HepG2 (cell line): ENCODE measurements at regions not wholly inside any gene's neighbourhood (a gene's known extent, or its start where the extent isn't known, plus 50 kb on each side); places are given as distances from the start of the nearest gene placed in this dataset.

Source experiments
- ATAC-seq: fragments of 200-7000 bp; cut with Tn5 transposase; 3 replicates; pipeline ENCODE4 v1.9.1; 2020; ENCODE audit warnings: mild to moderate bottlenecking, moderate library complexity
- BruUV-seq: library from RNA; stranded (reverse); fragments of 400-500 nt; replicated peaks from 2 replicates; lab custom pipeline; 2021; lab: Mats Ljungman, UMichigan
- CTCF ChIA-PET: fragments of 300-600 bp; formaldehyde crosslinking; extraction: SDS; loops from one replicate; lab custom pipeline; 2021; ENCODE audit warnings: low total read pairs, inconsistent platforms, low intra/inter-chr PET ratio; lab: Yijun Ruan, JAX
- POLR2A ChIA-PET: fragments of 350-600 bp; sonication (Branson Sonifier 250); formaldehyde crosslinking; loops from one replicate; lab custom pipeline; 2020; ENCODE audit warnings: antibody characterized with exemption, inconsistent platforms; lab: Yijun Ruan, JAX
- DNase-seq: peaks from one replicate; pipeline ENCODE4 v3.0.0-alpha.2; 2015; ENCODE audit warnings: low spot score
- FAIRE-seq: peaks from 3 replicates; lab custom pipeline; 2011; peaks lifted over from hg19 to GRCh38; lab: Jason Lieb, UNC
- H2AFZ ChIP-seq: one replicate; pipeline ENCODE4 v1.6.1; 2011; ENCODE audit warnings: low read length, inconsistent platforms
- H3K27ac ChIP-seq: fragments of 300-600 bp; 3 replicates; pipeline ENCODE4 v1.8.0; 2011; ENCODE audit warnings: mixed run types, mild to moderate bottlenecking, mixed read lengths, low read length, inconsistent platforms; ENCODE audit not compliant: insufficient read depth; ENCODE audit errors: extremely low read length
- H3K27me3 ChIP-seq, 2 experiments: fragments of 200-600 bp in 1 of 2; 2 replicates in 1 of 2; 3 replicates in 1 of 2; pipeline versions ENCODE4 v1.6.0 to v1.8.0; 2011; ENCODE audit warnings: low read length in 2 of 2, mild to moderate bottlenecking in 2 of 2, moderate library complexity in 2 of 2, inconsistent platforms in 1 of 2; ENCODE audit not compliant: insufficient read depth in 2 of 2, control insufficient read depth in 1 of 2
- H3K36me3 ChIP-seq, 2 experiments: fragments of 200-600 bp in 1 of 2; replicated peaks in 1 of 2; 2 replicates in 1 of 2; 3 replicates in 1 of 2; pipeline versions ENCODE4 v1.5.1 to v1.8.0; 2011; ENCODE audit warnings: low read length in 2 of 2, inconsistent platforms in 1 of 2; ENCODE audit not compliant: insufficient read depth in 2 of 2, control insufficient read depth in 1 of 2
- H3K4me1 ChIP-seq: 2 replicates; pipeline ENCODE4 v1.5.1; 2012; ENCODE audit warnings: low read length, inconsistent platforms; ENCODE audit not compliant: insufficient read depth
- H3K4me2 ChIP-seq: 2 replicates; pipeline ENCODE4 v1.6.0; 2011; ENCODE audit warnings: low read depth, low read length, inconsistent platforms
- H3K4me3 ChIP-seq, 3 experiments: fragments of 200-600 bp in 1 of 3; sonication (generic), shearing (Covaris generic) in 1 of 3; replicated peaks in 1 of 3; 2 replicates each; pipeline ENCODE4 v1.5.1; 2011 to 2016; ENCODE audit warnings: low read length in 3 of 3, inconsistent platforms in 2 of 3, low read depth in 2 of 3, mild to moderate bottlenecking in 2 of 3, control low read depth in 1 of 3, mixed read lengths in 1 of 3; ENCODE audit not compliant: insufficient read depth in 1 of 3
- H3K79me2 ChIP-seq: one replicate; pipeline ENCODE4 v1.6.1; 2011; ENCODE audit warnings: low read length, inconsistent platforms; ENCODE audit not compliant: insufficient read depth
- H3K9ac ChIP-seq: 2 replicates; pipeline ENCODE4 v1.6.0; 2011; ENCODE audit warnings: mild to moderate bottlenecking, low read depth, low read length, inconsistent platforms; ENCODE audit not compliant: insufficient read depth
- H3K9me3 ChIP-seq: 2 replicates; pipeline ENCODE4 v1.5.1; 2012; ENCODE audit warnings: mild to moderate bottlenecking, low read length
- H4K20me1 ChIP-seq: 2 replicates; pipeline ENCODE4 v1.6.0; 2011; ENCODE audit warnings: inconsistent platforms, mild to moderate bottlenecking, low read length, moderate library complexity; ENCODE audit not compliant: insufficient read depth
- FOXP4 ChIP-seq: sonication (generic); formaldehyde crosslinking; IDR thresholded peaks from 2 replicates; pipeline ENCODE4 v1.4.0; 2020; ENCODE audit warnings: missing genetic modification reagents
- HDAC1 ChIP-seq: sonication (generic); formaldehyde crosslinking; IDR thresholded peaks from 2 replicates; pipeline ENCODE4 v1.5.1; 2020; ENCODE audit warnings: mild to moderate bottlenecking, missing genetic modification reagents
- KDM5B ChIP-seq: sonication (generic); formaldehyde crosslinking; IDR thresholded peaks from 2 replicates; pipeline ENCODE4 v1.4.0; 2020; ENCODE audit warnings: missing genetic modification reagents, mild to moderate bottlenecking, borderline replicate concordance
- MIER2 ChIP-seq: IDR thresholded peaks from 2 replicates; pipeline ENCODE4 v1.6.1; 2016; ENCODE audit warnings: missing biosample characterization, missing genetic modification reagents
- SIN3A ChIP-seq: IDR thresholded peaks from 2 replicates; pipeline ENCODE4 v1.6.1; 2011; ENCODE audit warnings: low read depth, mild to moderate bottlenecking, control low read depth, low read length, borderline replicate concordance
- SRSF9 ChIP-seq: fragments of 200-400 bp; formaldehyde crosslinking; IDR thresholded peaks from 2 replicates; pipeline ENCODE4 v1.6.1; 2018; ENCODE audit warnings: borderline replicate concordance, mild to moderate bottlenecking, low read depth, low read length; ENCODE audit not compliant: insufficient read depth, poor library complexity, severe bottlenecking
- TBP ChIP-seq: sonication (generic); formaldehyde crosslinking; IDR thresholded peaks from 2 replicates; pipeline ENCODE4 v1.5.0; 2020; ENCODE audit warnings: missing genetic modification reagents
- ZMYM2 ChIP-seq: sonication (generic); formaldehyde crosslinking; IDR thresholded peaks from 2 replicates; pipeline ENCODE4 v1.8.0; 2022; ENCODE audit warnings: mild to moderate bottlenecking, missing genetic modification reagents
- ZNF629 ChIP-seq: sonication (generic); formaldehyde crosslinking; conservative IDR thresholded peaks from 2 replicates; pipeline ENCODE4 v1.5.0; 2020; ENCODE audit warnings: missing genetic modification reagents
- WGBS: methylation state at CpG from one replicate; pipeline ENCODE4 v1.1.6; 2017; ENCODE audit warnings: low lambda C conversion rate; 5-methylcytosine and 5-hydroxymethylcytosine counted together
- in situ Hi-C: cut with HindIII; loops from 2 replicates; pipeline ENCODE4 v1.10.0; 2017; ENCODE audit warnings: low pct_unique_long_range_greater_than_20kb; ENCODE audit not compliant: extremely low pct_ligation_motif_present
- intact Hi-C: fragments of 100-400 bp; cut with micrococcal nuclease; formaldehyde crosslinking; loops from one replicate; pipeline ENCODE4 v1.10.0; 2022; ENCODE audit not compliant: unreplicated experiment
- TF ChIP-seq, protein P1 (sequence below), 2 experiments: IDR thresholded peaks; 2 replicates each; pipeline ENCODE4 v1.6.1; 2011 to 2012; ENCODE audit warnings: low read length in 2 of 2, borderline replicate concordance in 1 of 2, low read depth in 1 of 2, mild to moderate bottlenecking in 1 of 2, moderate library complexity in 1 of 2
- TF ChIP-seq, protein P2 (sequence below): sonication (generic); formaldehyde crosslinking; IDR thresholded peaks from 2 replicates; pipeline ENCODE4 v1.8.0; 2022; ENCODE audit warnings: mild to moderate bottlenecking, missing genetic modification reagents, borderline replicate concordance

GRCh38 chr19:29415507-29415906, 110.3 kb upstream of the VSTM2B start:
- Histone ChIP-seq H3K9me3 (no peaks in the 10 kb centered on the region), H3K27me3 (peaks cover 0 to 8% of the 10 kb centered on the region in 2 experiments; a peak in 2 of 5 replicates), H3K79me2 (no peaks in the 10 kb centered on the region), H3K4me2 (no peak overlapping the region), H3K4me3 (no peak overlapping the region), H3K4me1 (no peaks in the 10 kb centered on the region), H3K9ac (no peak overlapping the region), H3K36me3 (no peaks in the 10 kb centered on the region), H3K27ac (no peak overlapping the region), H4K20me1 (no peaks in the 10 kb centered on the region), H2AFZ (no peak overlapping the region)
- intact Hi-C loops: no loop called here
- no TSS peak for BruUV-seq
- POLR2A ChIA-PET: no interaction called here
- CTCF ChIA-PET: no interaction called here
- DNase-seq (no peak), FAIRE-seq (no peak), ATAC-seq (no peak)
- WGBS: 29% methylated on average over 4 of the region's 5 CpGs
- in situ Hi-C loops: no loop called here
- TF ChIP-seq, protein P1, sequence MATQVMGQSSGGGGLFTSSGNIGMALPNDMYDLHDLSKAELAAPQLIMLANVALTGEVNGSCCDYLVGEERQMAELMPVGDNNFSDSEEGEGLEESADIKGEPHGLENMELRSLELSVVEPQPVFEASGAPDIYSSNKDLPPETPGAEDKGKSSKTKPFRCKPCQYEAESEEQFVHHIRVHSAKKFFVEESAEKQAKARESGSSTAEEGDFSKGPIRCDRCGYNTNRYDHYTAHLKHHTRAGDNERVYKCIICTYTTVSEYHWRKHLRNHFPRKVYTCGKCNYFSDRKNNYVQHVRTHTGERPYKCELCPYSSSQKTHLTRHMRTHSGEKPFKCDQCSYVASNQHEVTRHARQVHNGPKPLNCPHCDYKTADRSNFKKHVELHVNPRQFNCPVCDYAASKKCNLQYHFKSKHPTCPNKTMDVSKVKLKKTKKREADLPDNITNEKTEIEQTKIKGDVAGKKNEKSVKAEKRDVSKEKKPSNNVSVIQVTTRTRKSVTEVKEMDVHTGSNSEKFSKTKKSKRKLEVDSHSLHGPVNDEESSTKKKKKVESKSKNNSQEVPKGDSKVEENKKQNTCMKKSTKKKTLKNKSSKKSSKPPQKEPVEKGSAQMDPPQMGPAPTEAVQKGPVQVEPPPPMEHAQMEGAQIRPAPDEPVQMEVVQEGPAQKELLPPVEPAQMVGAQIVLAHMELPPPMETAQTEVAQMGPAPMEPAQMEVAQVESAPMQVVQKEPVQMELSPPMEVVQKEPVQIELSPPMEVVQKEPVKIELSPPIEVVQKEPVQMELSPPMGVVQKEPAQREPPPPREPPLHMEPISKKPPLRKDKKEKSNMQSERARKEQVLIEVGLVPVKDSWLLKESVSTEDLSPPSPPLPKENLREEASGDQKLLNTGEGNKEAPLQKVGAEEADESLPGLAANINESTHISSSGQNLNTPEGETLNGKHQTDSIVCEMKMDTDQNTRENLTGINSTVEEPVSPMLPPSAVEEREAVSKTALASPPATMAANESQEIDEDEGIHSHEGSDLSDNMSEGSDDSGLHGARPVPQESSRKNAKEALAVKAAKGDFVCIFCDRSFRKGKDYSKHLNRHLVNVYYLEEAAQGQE (IDR thresholded peaks at IDR 0.05; ENCODE audit: borderline replicate concordance in 1 of 2, low read depth in 1 of 2, low read length in 2 of 2): peak; percentile 19 to 77
- TF ChIP-seq MIER2 (CRISPR knock-in tag): 0 out of 2 replicates have a peak, but pooled peaks have one; percentile 54
- no peak for TF ChIP-seq SRSF9

GRCh38 chr19:29417048-29417447, 108.7 kb upstream of the VSTM2B start:
- Histone ChIP-seq H3K9me3 (no peaks in the 10 kb centered on the region), H4K20me1 (no peaks in the 10 kb centered on the region), H3K4me1 (no peaks in the 10 kb centered on the region), H3K79me2 (no peaks in the 10 kb centered on the region), H3K27ac (no peak overlapping the region), H3K36me3 (no peaks in the 10 kb centered on the region), H2AFZ (no peak overlapping the region), H3K27me3 (peaks cover 0 to 1% of the 10 kb centered on the region in 2 experiments; a peak in 1 of 5 replicates), H3K4me2 (no peak overlapping the region), H3K4me3 (no peak overlapping the region), H3K9ac (no peak overlapping the region)
- intact Hi-C loops (no loop called here), in situ Hi-C loops (no loop called here)
- ChIA-PET POLR2A (no interaction called here), CTCF (no interaction called here)
- WGBS: 21% methylated on average over 4 of the region's 4 CpGs
- FAIRE-seq (no peak), ATAC-seq (peak; percentile 50; the same call in 2 of the 3 replicates), DNase-seq (no peak)
- no TSS peak for BruUV-seq
- TF ChIP-seq SIN3A (no peak), ZMYM2 (CRISPR knock-in tag) (no peak), HDAC1 (CRISPR knock-in tag) (no peak), ZNF629 (CRISPR knock-in tag) (no peak), TBP (no peak), FOXP4 (CRISPR knock-in tag) (no peak), KDM5B (CRISPR knock-in tag) (no peak)
- TF ChIP-seq, protein P2, sequence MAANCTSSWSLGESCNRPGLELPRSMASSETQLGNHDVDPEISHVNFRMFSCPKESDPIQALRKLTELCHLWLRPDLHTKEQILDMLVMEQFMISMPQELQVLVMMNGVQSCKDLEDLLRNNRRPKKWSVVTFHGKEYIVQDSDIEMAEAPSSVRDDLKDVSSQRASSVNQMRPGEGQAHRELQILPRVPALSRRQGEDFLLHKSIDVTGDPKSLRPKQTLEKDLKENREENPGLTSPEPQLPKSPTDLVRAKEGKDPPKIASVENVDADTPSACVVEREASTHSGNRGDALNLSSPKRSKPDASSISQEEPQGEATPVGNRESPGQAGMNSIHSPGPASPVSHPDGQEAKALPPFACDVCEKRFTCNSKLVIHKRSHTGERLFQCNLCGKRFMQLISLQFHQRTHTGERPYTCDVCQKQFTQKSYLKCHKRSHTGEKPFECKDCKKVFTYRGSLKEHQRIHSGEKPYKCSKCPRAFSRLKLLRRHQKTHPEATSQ (CRISPR knock-in tag): no peak
